Ishikawa (cell line): ENCODE measurements at regions not wholly inside any gene's neighbourhood (a gene's known extent, or its start where the extent isn't known, plus 50 kb on each side); places are given as distances from the start of the nearest gene placed in this dataset.

ENCODE experiments used
- CEBPB ChIP-seq: IDR thresholded peaks from 2 replicates; pipeline ENCODE4 v1.6.1; 2012
- CREB1 ChIP-seq: IDR thresholded peaks from 2 replicates; pipeline ENCODE4 v1.6.1; 2012; ENCODE audit warnings: low read depth
- EGR1 ChIP-seq: IDR thresholded peaks from 2 replicates; pipeline ENCODE4 v1.6.1; 2012
- EP300 ChIP-seq: IDR thresholded peaks from 2 replicates; pipeline ENCODE4 v1.6.1; 2012; ENCODE audit warnings: borderline replicate concordance
- FOXM1 ChIP-seq: IDR thresholded peaks from 2 replicates; pipeline ENCODE4 v1.6.1; 2012; ENCODE audit warnings: low read depth, borderline replicate concordance
- NFIC ChIP-seq: IDR thresholded peaks from 2 replicates; pipeline ENCODE4 v1.6.1; 2012
- RAD21 ChIP-seq: IDR thresholded peaks from 2 replicates; pipeline ENCODE4 v1.6.1; 2012; ENCODE audit warnings: low read depth
- REST ChIP-seq: IDR thresholded peaks from 2 replicates; pipeline ENCODE4 v1.6.1; 2012; ENCODE audit warnings: low read depth, mild to moderate bottlenecking
- TAF1 ChIP-seq: IDR thresholded peaks from 2 replicates; pipeline ENCODE4 v1.6.1; 2012; ENCODE audit warnings: low read depth, mild to moderate bottlenecking
- TCF12 ChIP-seq: IDR thresholded peaks from 2 replicates; pipeline ENCODE4 v1.6.1; 2012; ENCODE audit warnings: low read depth
- TEAD4 ChIP-seq: IDR thresholded peaks from 2 replicates; pipeline ENCODE4 v1.6.1; 2012
- YY1 ChIP-seq: IDR thresholded peaks from 2 replicates; pipeline ENCODE4 v1.6.1; 2012; ENCODE audit warnings: low read depth
- ZBTB7A ChIP-seq: IDR thresholded peaks from 2 replicates; pipeline ENCODE4 v1.6.1; 2012; ENCODE audit warnings: low read depth
- TF ChIP-seq, protein P1 (sequence below): IDR thresholded peaks from 2 replicates; pipeline ENCODE4 v1.6.1; 2012
- TF ChIP-seq, protein P2 (sequence below): IDR thresholded peaks from 2 replicates; pipeline ENCODE4 v1.6.1; 2012

DNA sequence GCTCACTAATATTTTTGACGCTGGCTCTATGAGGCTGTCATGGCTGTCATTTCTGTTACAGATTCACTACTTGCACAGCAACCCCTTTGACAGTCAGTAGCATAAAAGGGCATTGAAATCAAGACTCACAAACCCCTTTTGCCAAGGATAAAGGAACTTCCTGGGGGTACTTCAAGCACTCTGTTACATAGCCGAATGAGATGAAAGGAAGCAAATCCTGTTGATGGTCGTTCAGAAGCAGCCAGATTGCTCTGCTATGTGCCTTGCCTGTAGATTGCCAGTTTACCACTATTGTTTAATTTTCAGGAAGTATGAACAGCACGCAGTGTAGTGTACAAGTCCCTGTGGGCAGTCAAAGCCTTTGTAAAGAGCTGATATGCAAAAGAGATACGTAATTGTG lies 296.2 kb downstream of the LRRIQ3 start:
- TF ChIP-seq, protein P1, sequence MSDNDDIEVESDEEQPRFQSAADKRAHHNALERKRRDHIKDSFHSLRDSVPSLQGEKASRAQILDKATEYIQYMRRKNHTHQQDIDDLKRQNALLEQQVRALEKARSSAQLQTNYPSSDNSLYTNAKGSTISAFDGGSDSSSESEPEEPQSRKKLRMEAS, result no peak
- no peak for TF ChIP-seq TCF12
- no peak for TF ChIP-seq EGR1
- no peak for TF ChIP-seq CREB1
- TF ChIP-seq YY1, result no peak
- TF ChIP-seq TEAD4, result no peak

- TF ChIP-seq RAD21, result no peak
- no peak for TF ChIP-seq TAF1
- no peak for TF ChIP-seq YY1
- no peak for TF ChIP-seq CEBPB
- no peak for TF ChIP-seq EGR1
- TF ChIP-seq REST, result no peak
- no peak for TF ChIP-seq NFIC
- no peak for TF ChIP-seq CREB1
- TF ChIP-seq, protein P1, result no peak
- TF ChIP-seq EP300, result no peak
- TF ChIP-seq FOXM1, result no peak
- TF ChIP-seq TEAD4, result no peak
- TF ChIP-seq, protein P2, sequence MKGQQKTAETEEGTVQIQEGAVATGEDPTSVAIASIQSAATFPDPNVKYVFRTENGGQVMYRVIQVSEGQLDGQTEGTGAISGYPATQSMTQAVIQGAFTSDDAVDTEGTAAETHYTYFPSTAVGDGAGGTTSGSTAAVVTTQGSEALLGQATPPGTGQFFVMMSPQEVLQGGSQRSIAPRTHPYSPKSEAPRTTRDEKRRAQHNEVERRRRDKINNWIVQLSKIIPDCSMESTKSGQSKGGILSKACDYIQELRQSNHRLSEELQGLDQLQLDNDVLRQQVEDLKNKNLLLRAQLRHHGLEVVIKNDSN, result no peak
- no peak for TF ChIP-seq ZBTB7A
- TF ChIP-seq TCF12, result no peak
Measured at GRCh38 chr1:73899311-73899710, 298.7 kb downstream of the LRRIQ3 start.

- TF ChIP-seq EGR1 (no peak), TAF1 (no peak), TCF12 (no peak), FOXM1 (no peak), NFIC (no peak), ZBTB7A (no peak), TEAD4 (no peak), CEBPB (no peak), RAD21 (no peak), REST (no peak), CREB1 (no peak), YY1 (no peak)
Measured at GRCh38 chr1:73898540-73898939, 299.4 kb downstream of the LRRIQ3 start.

DNA sequence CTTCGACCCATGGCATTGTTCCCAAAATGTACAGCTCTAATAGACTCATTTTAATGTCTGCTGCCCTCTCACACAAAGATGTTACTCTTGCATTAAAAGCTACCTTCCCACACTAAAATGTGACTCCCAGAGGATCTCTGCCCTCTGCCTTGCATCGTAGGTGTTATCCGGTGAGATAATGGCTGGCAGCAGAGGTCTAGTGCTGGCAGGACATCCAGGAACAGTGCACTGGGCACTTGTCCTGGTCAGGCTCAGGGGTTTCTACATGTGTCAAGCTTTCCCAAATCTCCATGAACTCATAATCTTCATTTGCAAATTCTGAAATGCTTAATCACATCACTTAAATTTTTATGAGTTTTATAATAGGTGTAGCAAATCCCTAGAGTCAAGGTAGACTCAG lies 310.6 kb downstream of the LRRIQ3 start:
- TF ChIP-seq TCF12 (no peak), TAF1 (no peak), CREB1 (no peak), TEAD4 (no peak), RAD21 (no peak), ZBTB7A (no peak), NFIC (no peak), EGR1 (no peak)

GRCh38 chr1:73886716-73887115 lies 311.3 kb downstream of the LRRIQ3 start:
- TF ChIP-seq YY1 (no peak), EP300 (no peak), RAD21 (no peak), CEBPB (no peak), NFIC (no peak), TAF1 (no peak), TEAD4 (no peak), FOXM1 (no peak)
- TF ChIP-seq, protein P1, result no peak
- TF ChIP-seq, protein P2, result no peak

GRCh38 chr1:73874806-73875205 lies 323.2 kb downstream of the LRRIQ3 start:
- TF ChIP-seq EP300 (no peak), RAD21 (no peak), NFIC (no peak), TAF1 (no peak), REST (no peak), EGR1 (no peak), YY1 (no peak), TEAD4 (no peak), FOXM1 (no peak)
- TF ChIP-seq, protein P2, result no peak
